ENCODE measurements at regions not wholly inside any gene's neighbourhood (a gene's known extent, or its start where the extent isn't known, plus 50 kb on each side); places are given as distances from the start of the nearest gene placed in this dataset.
"Not testable (repeated sequence)": the region's sequence is repeated elsewhere in the genome, so short reads cannot be mapped to it uniquely, and the experiment has no call there.

DNA sequence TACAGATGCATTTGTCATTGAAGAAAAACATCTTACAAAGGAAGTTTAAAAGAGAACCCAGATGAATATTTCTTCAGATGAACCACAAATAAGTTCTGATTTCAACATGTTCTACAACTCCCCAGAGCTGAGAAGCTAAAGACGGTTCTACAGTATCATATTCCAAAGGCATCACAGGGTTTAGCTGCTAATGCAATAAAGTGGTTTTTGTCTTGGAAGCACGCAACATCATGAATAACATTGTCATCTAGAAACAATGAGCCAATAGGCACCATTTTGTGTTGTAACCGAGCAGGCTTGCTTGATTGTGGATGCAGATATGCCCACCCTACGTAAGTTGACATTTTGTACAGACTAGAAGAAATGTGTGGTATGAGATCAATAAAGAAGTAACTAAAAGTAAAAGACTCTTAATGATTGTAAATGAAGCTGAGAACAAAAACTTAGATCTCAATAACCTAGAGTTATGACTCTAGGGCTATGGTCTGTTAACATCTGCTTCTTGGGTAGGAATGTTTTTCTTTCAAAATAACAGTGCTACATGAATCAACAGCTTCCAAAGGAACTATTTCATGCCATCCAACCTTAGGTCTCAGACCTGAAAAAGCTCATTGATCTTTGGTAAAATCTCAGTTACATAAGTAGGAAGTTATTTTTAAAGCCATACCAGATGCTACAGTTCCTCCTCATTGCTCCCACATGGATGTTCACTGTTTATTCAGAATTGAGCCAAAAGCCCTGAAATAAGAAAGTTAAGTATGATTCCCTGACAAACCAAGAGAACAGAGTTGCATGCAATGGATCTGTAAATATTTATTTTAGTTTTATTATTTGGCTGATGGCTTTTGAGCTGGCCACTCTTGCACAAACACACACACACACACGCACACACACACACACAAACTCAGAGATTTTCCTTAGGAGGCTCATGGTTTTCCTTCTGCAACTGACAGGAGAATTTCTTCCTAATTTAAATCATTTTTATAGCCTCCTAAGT, 118.7 kb upstream of the SLCO6A1 start:
- no peak for DNase-seq (ENCODE audit: low read depth)

DNA sequence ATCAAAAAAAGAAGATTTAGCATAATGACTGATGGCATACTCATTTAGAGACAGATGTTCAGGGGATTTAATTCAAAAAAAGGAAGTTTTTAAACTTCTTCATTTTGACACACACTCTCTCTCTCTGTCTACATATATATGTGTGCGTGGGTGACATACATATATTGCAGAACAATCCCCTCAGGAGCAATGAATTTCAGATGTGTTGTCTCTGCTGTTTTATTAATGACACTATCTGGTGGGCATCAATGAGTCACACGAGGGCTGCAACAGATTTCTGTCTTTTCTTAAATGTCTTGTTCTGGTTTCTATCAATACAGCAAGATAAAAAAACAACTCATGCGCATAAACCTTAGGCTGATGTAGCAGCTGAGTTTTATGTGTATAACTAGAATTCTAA, 123.5 kb upstream of the SLCO6A1 start:
- DNase-seq (ENCODE audit: low read depth): no peak

DNA sequence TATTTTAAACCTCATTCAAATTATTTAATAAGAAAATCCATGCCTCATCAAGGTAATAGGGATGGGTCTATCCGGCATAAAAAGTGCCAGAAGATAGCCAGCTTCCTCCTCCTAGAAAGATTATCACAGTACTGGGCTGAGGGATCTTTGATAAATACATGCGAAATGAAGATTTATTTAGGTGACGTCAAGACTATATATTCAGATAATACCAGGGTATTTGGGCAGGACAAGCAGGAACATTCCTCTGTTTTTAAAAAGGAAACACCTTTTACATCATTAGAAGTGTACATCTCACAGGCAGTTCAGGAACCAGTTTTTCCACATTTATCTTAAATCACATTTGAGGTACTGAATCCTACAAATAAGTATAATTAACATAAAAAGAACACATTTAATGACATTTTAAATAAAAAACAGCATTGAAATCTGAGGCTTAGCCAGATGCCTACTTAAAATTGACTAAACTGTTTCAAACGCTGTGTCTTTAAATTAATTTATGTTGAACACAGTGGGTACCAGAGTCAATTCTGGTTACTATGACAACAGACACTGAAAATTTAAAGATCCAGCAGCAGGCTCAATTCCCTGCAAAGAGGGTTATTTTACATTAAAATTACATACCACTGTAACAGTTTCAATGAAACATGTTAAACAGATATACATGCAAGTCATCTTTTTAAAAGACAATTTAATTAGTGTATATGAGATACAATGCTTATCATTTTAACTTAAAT, 124.7 kb upstream of the SLCO6A1 start:
- DNase-seq (ENCODE audit: low read depth): no peak

DNA sequence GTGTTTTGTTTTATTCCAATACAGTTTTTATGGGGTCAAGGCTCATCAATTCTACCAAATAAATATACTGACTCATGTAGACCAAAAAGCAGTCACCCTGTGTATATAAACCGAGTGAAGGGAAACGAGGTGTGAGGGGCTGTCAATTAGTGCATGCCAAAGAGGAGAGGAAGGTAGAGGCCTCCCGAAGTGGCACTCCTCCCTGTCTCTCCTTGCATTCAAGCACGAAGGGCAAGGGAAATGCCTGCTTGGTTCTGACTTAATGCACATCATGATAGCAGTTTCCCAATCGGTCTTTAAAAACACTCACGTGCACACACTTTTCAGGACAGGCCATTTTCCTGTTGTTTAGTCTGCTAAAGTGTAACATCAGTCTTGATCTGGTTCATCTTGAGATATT, 125.6 kb upstream of the SLCO6A1 start:
- no peak for DNase-seq (ENCODE audit: low read depth)

DNA sequence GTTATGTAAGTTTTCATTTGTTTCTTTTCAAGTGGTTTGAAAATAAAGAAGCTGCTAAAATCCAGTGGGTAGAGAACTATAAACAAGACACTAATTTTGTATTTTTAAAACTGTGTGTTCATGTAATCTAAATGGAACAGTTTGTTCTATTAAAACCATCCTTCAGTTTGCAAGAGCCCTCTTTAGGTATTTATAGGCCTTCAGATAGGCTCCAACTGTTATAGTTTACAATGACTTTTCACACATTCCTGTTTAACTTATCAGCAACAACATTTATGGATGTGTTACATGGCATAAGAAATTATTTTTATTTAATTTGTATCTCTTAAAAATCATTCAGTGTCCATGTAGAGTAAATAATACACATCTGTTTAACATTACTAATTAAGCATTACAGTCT, 126.7 kb upstream of the SLCO6A1 start:
- DNase-seq (ENCODE audit: low read depth): no peak

DNA sequence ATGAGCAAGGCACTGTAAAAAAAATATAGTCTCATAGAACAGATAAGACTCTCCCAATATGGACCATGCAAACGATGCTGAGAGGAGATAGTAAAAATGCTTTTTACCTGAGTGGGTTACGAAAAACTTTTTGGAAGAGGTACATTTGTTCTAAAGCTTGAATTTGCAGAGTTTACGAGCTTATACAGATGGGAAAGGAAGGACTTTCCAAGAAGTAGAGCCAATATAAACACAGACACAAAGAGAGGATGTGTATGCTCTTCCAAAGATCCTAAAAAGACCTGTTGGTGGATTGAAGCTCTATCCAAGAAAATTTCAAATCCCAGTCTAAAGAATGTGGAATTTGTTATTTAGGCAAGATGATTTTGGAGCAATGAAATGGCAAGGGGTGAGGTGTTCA, 127.1 kb upstream of the SLCO6A1 start:
- no peak for DNase-seq (ENCODE audit: low read depth)

DNA sequence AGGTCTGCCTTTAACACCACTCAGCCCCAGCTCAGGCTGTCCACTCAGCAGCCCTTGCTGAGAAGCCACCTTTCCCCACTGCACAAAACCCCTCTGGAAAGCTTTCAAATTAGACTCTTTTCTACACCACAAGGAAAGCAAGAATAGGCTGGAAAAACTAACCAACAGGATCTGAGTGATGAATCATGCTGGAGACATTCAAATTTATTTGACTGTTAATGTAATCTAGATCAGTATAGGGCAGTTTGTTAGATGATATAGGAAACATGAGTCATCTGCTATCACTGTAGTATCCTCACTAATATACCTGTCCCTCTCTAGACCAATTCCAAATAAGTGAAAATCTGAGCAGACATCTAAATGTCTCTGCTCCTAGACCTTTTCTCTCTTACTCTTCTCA, 127.8 kb upstream of the PAM start:
- DNase-seq (ENCODE audit: low read depth): no peak

DNA sequence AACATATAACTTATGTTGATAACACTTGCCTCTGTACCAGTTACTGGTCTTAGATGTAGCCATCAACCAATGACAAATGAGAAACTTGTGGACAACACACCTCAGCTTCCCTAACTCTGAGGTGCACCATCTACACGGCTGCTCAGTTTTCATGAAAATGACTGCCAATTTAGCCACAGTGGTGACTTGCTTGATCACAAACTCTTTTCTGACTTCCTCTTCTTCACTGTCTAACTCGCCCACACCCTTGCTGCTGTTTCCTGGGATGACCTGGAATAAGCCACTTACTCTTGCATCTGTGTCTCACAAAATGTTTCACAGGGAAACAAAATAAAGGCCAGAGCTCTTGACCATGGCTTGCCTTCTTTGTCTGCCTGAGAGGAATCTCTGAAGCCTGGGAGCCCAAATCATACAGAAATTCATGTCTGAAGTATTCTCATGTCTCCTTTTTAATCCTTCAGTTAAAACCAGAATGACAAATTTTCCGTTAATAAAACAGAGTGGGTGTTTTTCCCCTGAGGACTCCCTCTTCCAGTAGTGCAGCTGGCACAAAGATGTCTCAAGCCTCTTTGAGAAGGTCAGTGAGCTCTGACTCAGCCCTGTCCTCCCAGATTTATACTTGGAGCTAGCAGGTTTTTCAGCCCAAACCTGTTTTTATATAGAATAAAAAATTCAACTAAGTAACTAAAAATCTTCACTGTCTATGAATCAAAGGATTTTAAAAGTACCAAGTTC, 126.5 kb upstream of the PAM start:
- no peak for DNase-seq (ENCODE audit: low read depth)

DNA sequence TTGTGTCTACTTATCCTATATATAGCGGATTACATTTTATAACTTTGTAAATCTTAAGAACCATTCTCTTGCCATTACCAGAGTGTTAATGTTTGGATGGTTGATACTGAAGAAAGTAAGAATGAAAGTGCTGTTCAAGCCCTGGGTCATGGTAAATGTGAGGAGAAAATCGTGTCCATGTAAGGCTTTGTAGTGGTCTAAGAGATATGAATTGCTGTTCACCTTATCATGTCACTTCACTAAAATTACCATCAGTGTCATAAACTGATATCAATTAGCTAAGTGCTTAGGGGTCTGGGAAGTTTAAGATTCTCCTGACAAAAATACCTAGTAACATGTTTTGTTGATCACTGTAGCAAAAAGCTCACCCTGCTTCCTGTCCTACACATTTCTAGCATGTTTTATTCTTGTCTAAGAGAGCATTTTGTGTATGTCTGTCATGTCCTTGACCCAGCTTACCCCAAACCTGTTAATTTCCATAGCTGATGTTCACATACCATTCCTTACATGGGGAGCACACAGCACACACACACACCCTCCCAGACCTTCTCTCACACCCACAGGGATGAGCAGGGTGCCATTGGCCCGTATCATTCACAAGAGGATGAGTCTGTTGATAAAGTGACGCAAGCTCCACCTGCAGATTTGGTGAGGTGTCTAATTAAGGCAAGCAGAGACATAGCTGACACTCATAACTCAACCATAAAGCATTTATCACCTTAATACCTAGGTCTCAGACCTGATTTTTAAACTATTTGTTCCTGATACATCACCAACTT, 125.1 kb upstream of the PAM start:
- no peak for DNase-seq (ENCODE audit: low read depth)

DNA sequence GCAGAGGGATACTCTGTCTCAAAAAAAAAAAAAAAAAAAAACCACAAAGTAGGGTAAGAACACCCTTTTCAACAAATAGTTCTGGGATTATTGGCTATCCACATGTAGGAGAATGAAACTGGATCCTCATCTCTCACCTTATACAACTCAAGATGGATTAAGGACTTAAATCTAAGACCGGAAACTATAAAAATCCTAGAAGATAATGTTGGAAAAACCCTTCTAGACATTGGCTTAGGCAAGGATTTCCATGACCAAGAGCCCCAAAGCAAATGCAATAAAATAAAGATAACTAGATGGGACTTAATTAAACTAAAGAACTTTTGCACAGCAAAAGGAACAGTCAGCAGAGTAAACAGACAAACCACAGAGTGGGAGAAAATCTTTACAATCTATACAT, 119.7 kb upstream of the PAM start:
- not testable (repeated sequence) for DNase-seq (ENCODE audit: low read depth)

DNA sequence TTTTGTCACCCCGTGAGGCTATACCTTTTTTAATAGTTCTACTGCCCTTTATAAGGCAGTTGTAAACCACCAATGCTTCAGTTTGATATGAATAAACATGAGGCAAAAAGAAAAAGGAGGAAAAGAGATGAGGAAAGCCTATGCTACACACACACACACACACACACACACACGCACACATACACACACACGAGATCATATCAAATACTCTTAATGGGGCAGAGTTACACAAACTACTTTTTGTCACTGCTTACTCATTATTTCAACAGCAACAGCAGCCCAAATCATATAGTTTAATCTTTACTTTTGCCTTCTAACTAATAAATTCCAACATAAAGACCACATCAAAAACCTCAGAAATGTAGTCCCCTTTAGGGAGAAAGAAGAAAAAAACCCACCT, 116.8 kb upstream of the PAM start:
- DNase-seq (ENCODE audit: low read depth): no peak

DNA sequence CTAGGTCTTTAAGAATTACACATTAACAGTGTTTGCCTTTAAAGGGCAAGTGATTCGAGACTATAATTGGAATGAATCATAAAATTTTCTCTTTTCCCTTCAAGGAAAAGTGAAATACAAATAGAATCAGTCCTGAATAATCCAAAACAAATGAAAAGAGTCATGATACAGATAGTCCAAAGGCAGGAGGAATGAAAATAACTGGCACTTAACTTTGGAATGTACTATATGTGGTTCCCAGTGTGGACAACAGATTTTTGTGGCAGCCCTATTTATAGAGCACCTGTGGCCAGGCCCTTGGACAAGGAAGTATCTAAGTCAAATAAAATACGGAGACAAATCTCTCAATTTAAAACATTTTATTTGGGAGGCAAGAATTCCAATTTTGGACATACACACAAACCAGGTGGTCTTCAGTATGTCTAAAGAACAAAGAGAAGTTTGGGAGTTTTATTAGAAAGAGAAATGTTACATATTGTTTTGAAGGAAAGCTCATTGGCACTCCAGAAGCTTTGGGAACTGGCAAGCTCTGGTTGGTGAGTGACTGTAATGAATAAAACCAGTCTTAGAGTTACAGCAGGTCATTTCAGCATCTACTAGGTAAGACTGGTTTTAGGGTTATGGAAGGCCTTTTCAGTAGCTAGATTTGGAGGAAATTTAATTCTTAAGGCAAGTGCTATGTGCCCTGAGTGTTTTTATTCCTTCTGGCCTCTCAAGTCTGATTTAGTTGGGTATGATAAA, 116.0 kb upstream of the PAM start:
- no peak for DNase-seq (ENCODE audit: low read depth)

DNA sequence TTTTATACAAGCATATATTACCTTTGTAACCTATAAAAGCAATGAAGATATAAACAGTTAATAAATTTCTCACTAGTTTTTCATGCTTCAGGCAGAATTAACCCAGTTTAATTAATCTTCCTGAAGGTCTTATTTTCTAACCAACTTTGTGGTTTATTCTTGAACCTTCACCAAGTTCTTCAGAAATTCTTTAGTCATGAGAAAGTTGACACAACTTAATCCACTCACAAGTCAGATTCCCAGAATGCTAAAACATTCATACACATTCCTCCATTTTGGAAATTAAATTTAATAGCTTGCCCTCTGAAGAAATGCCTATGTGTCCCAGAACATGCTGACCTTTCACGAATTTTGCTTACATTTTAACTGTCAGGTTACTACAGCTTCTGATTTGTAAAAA, 105.4 kb upstream of the PAM start:
- no peak for DNase-seq (ENCODE audit: low read depth)

DNA sequence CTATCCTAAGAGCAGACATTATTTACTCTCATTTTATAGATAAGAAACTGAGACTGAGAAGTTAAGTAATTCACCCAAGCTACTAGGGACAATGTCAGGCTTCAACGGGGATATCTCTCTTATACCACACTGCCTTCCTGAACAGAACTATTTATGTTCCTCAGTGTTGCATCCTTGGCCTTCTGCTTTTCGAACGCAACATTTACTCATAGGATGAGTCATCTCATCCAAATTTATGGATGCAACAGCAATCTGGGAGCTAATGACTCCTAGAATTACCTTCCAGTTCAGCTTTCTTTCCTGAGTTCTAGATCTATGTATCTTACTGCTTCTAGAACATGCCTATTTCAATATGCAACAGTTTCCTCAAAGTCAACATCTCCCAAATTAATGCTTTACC, 103.6 kb upstream of the PAM start:
- no peak for DNase-seq (ENCODE audit: low read depth)

DNA sequence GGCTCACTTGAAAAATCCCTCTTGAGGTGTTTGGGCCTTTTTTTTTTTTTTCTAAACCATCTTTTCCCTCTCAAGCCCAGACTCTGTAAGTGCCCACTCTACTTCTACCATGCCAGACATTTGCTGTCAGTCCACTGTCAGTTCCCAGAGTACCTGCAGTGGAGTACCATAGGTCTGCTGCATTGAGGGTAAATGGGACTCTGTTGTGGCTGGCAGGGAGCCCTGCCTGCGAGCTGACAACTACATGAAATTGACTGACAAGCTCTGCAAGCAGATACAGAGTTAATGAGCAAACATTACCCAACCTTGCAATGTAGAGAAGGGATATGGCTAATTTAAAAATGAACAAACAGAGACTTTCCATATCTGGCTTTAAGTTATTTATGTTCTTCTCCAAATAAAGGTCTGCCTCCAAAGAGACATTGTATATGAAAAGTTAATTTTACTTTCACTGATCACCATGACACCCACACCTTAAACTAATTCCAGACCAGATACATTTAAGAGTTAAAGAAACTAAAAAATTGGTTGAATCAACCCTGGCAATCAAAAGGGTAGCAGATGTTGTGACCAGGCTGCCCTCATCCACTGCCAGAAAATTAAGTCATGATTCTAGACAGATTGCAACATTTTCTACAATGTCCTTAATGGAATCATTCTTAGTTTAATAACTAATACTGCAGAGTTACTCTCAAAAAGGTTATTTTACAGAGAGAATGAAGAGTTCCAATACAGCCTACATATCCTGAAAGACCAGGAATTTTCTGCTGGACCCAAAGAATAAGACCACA, 100.4 kb upstream of the PAM start:
- DNase-seq (ENCODE audit: low read depth): no peak

DNA sequence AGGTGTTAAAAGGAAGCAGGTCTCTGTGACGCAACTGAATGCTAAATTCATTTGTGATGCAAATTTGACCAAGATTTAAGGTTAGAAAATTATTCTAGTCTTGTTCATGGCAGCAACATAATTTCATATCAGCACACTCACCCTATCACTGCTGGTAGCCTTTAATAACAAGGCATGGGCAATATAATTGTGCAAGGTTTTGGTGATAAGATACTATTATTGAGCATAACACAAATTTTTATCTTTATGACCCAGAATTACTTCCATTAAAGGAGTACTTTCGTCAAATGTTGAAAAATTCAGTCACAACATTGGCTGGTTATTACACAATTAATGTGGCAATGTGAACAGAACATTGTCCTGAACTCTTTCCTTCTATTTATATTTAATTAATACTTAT, 96.0 kb upstream of the PAM start:
- DNase-seq (ENCODE audit: low read depth): no peak

DNA sequence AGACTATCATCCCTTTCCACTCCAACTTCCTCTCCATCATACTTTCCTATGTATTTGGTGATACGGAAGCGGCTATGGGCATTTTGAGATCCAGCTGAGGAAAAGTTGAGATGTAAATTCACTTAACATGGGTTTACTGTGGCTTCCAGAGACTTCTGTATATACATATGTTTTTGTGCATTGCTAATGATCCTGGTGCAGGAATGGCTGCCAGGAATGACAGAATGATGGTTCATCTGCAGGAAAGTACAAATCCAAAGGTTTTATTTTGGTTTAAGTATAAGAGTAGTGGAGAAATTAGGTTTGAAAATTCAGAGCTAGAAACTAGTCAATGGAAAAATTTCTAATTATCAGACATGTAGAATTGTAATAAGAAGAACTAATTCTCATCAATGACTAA, 95.0 kb upstream of the PAM start:
- no peak for DNase-seq (ENCODE audit: low read depth)

DNA sequence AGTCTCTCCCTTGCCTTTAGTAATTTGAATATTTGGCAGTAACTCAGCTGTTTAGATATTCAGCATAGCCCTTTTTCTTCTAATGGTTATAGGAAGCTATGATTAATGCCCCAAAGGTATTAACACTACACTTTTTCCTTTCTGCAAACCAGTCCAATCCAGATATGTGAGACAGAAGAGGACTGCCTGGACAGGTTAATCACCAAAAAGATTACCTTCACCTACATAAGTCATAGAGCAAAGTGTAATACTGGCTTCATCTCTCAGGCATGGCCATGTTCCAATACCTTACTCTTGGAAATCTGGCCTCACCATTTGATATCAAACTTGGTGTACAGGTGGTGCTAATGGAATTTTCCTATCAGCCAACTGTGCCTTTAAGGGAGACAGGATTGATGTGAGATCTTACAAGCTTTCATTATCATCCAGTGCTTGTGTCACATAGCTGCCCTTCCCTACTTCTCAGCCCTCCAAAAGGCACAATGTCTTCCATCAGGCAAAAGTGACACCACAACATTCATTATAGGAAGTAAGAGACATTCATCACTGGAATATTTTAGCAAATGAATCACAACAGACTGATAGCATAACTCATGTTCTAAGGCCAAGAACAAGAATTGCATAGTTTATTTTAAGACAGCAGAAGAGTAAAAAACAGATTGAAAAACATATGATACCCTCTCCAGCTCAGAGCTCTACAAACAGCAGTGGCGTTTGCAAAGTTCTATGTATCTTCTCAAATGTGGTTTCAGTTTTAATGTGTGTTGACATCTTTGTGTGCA, 91.2 kb upstream of the PAM start:
- DNase-seq (ENCODE audit: low read depth): no peak

DNA sequence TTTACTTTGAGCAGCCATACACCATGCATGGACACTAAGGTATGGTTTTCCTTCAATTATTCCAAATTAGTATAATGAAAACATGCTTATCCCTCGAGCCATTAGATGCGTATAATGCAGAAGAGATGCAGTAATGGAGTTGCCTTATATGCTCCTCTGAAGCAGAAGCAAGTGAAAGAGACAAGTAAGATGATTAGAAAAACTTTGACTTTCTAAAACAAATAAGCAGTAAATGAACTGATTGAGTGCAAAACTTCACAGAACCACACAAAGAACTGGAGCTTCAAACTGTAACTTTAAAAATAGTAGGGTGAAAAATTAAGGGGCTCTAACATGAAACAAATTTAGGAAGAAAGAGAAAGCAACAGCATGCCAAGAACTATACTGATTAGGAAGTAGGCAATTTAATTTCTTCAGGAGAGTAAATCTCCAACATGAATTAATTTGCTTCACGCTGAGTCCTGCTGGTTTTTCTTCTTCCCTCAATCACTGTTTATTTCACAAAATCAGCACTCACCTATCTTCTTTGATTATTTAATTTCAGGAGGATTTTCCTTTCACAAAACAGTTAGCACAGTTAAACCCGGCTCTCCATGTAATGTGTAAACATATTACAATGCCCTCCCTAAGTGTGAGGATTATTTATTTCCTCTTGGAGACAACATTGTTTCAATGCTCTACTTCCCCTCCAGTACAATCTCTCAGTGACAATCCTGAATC, 90.3 kb upstream of the PAM start:
- DNase-seq (ENCODE audit: low read depth): no peak

All from T follicular helper cell (primary cell).